ENCODE measurements at regions not wholly inside any gene's neighbourhood (a gene's known extent, or its start where the extent isn't known, plus 50 kb on each side); places are given as distances from the start of the nearest gene placed in this dataset.

- Histone ChIP-seq H3K27me3 (ENCODE audit: insufficient read depth, low read depth, low read length) (no peaks in the 10 kb centered on the region), H3K79me2 (replicated peaks; ENCODE audit: insufficient read depth, low read length) (no peaks in the 10 kb centered on the region), H3K9me3 (ENCODE audit: low read length) (no peaks in the 10 kb centered on the region), H3K27ac (ENCODE audit: low read length) (peak overlapping the region; percentile 84), H4K20me1 (ENCODE audit: insufficient read depth) (no peaks in the 10 kb centered on the region), H3F3A (ENCODE audit: insufficient read depth, low read length, poor library complexity, severe bottlenecking) (no peaks in the 10 kb centered on the region), H3K4me3 (ENCODE audit: low read length) (no peak overlapping the region), H2AFZ (ENCODE audit: low read depth, low read length) (no peak overlapping the region), H3K9ac (ENCODE audit: low read length) (no peak overlapping the region), H3K4me2 (ENCODE audit: low read length) (no peak overlapping the region), H3K9me2 (ENCODE audit: insufficient read depth, low read length) (no peaks in the 10 kb centered on the region), H3K36me3 (ENCODE audit: insufficient read depth, low read length) (no peaks in the 10 kb centered on the region)
- TF ChIP-seq TAF1 (IDR thresholded peaks at IDR 0.05; ENCODE audit: low read depth), result no peak
- TF ChIP-seq EP300 (conservative IDR thresholded peaks at IDR 0.05; ENCODE audit: poor library complexity, severe bottlenecking), result no peak
These were observed 202.2 kb upstream of the PCSK2 start for GRCh38 chr20:17024513-17025119.

DNA sequence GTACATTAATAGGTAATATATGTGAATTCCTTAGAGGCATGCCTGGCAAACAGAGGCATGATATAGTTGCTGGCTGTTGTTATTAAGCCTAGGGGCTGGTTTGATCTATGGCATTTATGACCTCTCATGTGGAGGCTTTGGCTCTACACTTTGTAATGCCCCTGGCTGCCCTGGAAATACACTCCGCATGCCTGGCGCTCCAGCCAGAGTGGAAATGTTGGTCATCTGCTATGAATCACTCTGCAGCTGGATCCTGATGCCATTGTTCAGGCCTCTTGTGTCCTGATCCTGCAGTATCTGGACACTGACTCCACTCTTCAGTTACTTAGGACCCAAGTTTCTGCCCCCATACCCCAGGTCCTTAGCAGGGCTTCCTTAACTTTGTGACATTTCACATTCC, 200.5 kb upstream of the PCSK2 start:
- Histone ChIP-seq H4K20me1 (ENCODE audit: insufficient read depth) (no peaks in the 10 kb centered on the region), H3K79me2 (replicated peaks; ENCODE audit: insufficient read depth, low read length) (no peaks in the 10 kb centered on the region), H3K9me3 (ENCODE audit: low read length) (no peaks in the 10 kb centered on the region), H2AFZ (ENCODE audit: low read depth, low read length) (no peak overlapping the region), H3K27ac (ENCODE audit: low read length) (no peak overlapping the region), H3K4me2 (ENCODE audit: low read length) (no peak overlapping the region), H3F3A (ENCODE audit: insufficient read depth, low read length, poor library complexity, severe bottlenecking) (no peaks in the 10 kb centered on the region), H3K9me2 (ENCODE audit: insufficient read depth, low read length) (no peaks in the 10 kb centered on the region), H3K4me3 (ENCODE audit: low read length) (no peak overlapping the region), H3K27me3 (ENCODE audit: insufficient read depth, low read depth, low read length) (no peaks in the 10 kb centered on the region), H3K9ac (ENCODE audit: low read length) (no peak overlapping the region), H3K36me3 (ENCODE audit: insufficient read depth, low read length) (no peaks in the 10 kb centered on the region)
- TF ChIP-seq POLR2AphosphoS5 (IDR thresholded peaks at IDR 0.05), result no peak
- TF ChIP-seq MXI1 (conservative IDR thresholded peaks at IDR 0.05; ENCODE audit: poor library complexity, severe bottlenecking), result no peak
- no peak for TF ChIP-seq EP300 (conservative IDR thresholded peaks at IDR 0.05; ENCODE audit: poor library complexity, severe bottlenecking)
- TF ChIP-seq EZH2 (IDR thresholded peaks at IDR 0.05; ENCODE audit: borderline replicate concordance, insufficient read depth, low read length, poor library complexity, severe bottlenecking), result no peak
- TF ChIP-seq CTCF (IDR thresholded peaks at IDR 0.05; ENCODE audit: poor library complexity, severe bottlenecking), result no peak
- TF ChIP-seq RAD21 (conservative IDR thresholded peaks at IDR 0.05), result no peak
- no peak for TF ChIP-seq TAF1 (IDR thresholded peaks at IDR 0.05; ENCODE audit: low read depth)
- TF ChIP-seq, protein P1, sequence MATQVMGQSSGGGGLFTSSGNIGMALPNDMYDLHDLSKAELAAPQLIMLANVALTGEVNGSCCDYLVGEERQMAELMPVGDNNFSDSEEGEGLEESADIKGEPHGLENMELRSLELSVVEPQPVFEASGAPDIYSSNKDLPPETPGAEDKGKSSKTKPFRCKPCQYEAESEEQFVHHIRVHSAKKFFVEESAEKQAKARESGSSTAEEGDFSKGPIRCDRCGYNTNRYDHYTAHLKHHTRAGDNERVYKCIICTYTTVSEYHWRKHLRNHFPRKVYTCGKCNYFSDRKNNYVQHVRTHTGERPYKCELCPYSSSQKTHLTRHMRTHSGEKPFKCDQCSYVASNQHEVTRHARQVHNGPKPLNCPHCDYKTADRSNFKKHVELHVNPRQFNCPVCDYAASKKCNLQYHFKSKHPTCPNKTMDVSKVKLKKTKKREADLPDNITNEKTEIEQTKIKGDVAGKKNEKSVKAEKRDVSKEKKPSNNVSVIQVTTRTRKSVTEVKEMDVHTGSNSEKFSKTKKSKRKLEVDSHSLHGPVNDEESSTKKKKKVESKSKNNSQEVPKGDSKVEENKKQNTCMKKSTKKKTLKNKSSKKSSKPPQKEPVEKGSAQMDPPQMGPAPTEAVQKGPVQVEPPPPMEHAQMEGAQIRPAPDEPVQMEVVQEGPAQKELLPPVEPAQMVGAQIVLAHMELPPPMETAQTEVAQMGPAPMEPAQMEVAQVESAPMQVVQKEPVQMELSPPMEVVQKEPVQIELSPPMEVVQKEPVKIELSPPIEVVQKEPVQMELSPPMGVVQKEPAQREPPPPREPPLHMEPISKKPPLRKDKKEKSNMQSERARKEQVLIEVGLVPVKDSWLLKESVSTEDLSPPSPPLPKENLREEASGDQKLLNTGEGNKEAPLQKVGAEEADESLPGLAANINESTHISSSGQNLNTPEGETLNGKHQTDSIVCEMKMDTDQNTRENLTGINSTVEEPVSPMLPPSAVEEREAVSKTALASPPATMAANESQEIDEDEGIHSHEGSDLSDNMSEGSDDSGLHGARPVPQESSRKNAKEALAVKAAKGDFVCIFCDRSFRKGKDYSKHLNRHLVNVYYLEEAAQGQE (IDR thresholded peaks at IDR 0.05; ENCODE audit: borderline replicate concordance), result no peak
- no peak for TF ChIP-seq SMC3 (conservative IDR thresholded peaks at IDR 0.05; ENCODE audit: poor library complexity)
